ENCODE measurements at regions not wholly inside any gene's neighbourhood (a gene's known extent, or its start where the extent isn't known, plus 50 kb on each side); places are given as distances from the start of the nearest gene placed in this dataset.

DNA sequence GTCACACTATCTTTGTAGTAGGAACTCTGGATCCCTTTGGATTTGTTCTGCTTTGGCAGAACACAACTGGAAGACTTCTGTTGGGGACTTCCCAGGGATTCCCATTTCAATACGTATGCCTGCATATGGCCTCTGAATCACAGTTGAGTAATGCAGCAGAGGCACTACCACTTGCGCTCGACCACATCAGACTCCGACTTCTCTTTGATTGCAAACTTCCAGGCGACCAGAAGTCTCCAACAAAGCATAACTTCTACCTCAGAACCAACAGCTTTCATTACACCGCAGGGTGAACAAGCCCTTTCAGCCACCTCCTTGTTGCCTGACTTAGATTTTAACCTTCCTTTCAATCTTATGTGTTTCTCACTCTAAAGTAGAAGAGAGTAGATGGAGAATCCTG is 924.4 kb downstream of the IGSF11 start:
- ChIA-PET CTCF (no interaction called here), POLR2A (no interaction called here)
- no peak for TF ChIP-seq CTBP1 (IDR thresholded peaks at IDR 0.05; ENCODE audit: borderline replicate concordance)
- no peak for TF ChIP-seq SUZ12 (IDR thresholded peaks at IDR 0.05)
- TF ChIP-seq L3MBTL2 (conservative IDR thresholded peaks at IDR 0.05), result no peak
- TF ChIP-seq TARDBP (IDR thresholded peaks at IDR 0.05), result no peak
- TF ChIP-seq HDGF (IDR thresholded peaks at IDR 0.05; ENCODE audit: borderline replicate concordance), result no peak
- no peak for TF ChIP-seq LEF1 (IDR thresholded peaks at IDR 0.05; ENCODE audit: borderline replicate concordance)
- no peak for TF ChIP-seq ELF4 (IDR thresholded peaks at IDR 0.05)
- no peak for TF ChIP-seq BHLHE40 (IDR thresholded peaks at IDR 0.05; ENCODE audit: borderline replicate concordance)
- no peak for TF ChIP-seq ZNF384 (IDR thresholded peaks at IDR 0.05)
- no peak for TF ChIP-seq FOXK2 (IDR thresholded peaks at IDR 0.05)
- no peak for TF ChIP-seq FOXM1 (IDR thresholded peaks at IDR 0.05; ENCODE audit: borderline replicate concordance)
- no peak for TF ChIP-seq SP1 (IDR thresholded peaks at IDR 0.05)
- TF ChIP-seq, protein P1, sequence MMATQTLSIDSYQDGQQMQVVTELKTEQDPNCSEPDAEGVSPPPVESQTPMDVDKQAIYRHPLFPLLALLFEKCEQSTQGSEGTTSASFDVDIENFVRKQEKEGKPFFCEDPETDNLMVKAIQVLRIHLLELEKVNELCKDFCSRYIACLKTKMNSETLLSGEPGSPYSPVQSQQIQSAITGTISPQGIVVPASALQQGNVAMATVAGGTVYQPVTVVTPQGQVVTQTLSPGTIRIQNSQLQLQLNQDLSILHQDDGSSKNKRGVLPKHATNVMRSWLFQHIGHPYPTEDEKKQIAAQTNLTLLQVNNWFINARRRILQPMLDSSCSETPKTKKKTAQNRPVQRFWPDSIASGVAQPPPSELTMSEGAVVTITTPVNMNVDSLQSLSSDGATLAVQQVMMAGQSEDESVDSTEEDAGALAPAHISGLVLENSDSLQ (IDR thresholded peaks at IDR 0.05), result no peak
- TF ChIP-seq NFRKB (IDR thresholded peaks at IDR 0.05), result no peak
- DNase-seq (ENCODE audit: extremely low spot score), result no peak

DNA sequence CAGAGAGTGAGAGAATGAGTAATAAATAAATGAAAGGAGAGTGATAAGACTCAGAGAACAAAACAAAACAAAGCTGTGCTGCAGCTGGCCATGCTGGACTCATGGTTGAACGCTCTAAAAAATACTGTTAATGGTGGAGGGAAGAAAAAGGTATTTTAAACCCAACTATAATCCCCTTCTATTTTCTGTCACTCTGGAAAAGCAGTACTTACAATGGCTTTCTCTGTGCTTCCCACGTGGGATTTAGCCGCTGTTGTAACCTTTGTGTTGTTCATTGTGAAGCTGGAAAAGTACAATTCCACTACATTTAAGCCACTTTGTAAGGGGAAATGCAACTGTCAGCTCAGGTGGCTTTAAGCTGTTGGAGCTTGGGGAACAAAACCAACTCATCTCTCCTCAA is 917.7 kb downstream of the IGSF11 start:
- CTCF ChIA-PET, result no interaction called here
- DNase-seq (ENCODE audit: extremely low spot score), result no peak
- POLR2A ChIA-PET, result no interaction called here
- TF ChIP-seq L3MBTL2 (conservative IDR thresholded peaks at IDR 0.05), result no peak

DNA sequence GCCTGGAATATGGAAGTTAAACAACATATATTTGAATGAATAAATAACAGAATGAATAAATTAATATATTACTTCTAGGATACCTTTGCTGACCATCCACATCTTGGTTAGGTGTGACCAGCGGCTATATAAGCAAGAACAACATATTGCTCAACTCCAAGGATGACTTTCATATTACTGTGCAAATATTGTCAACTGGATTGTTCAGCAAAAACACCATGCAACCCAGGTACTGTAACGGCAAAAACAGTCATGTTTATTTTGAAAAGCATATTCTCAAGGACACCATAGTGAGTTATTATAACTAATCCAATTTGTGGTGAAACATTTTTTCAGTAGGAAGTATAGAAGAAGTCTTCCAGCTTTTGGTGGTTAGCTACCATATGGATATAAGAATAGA is 907.9 kb downstream of the IGSF11 start:
- ChIA-PET CTCF (interaction anchor here (0.6 kb wide), 1 partner anchor 28 kb away, joined by 4 read pairs; no protein-coding TSS in a partner anchor), POLR2A (no interaction called here)
- DNase-seq (ENCODE audit: extremely low spot score), result no peak
- TF ChIP-seq ELF4 (IDR thresholded peaks at IDR 0.05) (no peak), TARDBP (IDR thresholded peaks at IDR 0.05) (no peak), BHLHE40 (IDR thresholded peaks at IDR 0.05; ENCODE audit: borderline replicate concordance) (no peak), FOXM1 (IDR thresholded peaks at IDR 0.05; ENCODE audit: borderline replicate concordance) (no peak), NFRKB (IDR thresholded peaks at IDR 0.05) (no peak), LEF1 (IDR thresholded peaks at IDR 0.05; ENCODE audit: borderline replicate concordance) (no peak), HDGF (IDR thresholded peaks at IDR 0.05; ENCODE audit: borderline replicate concordance) (no peak), SP1 (IDR thresholded peaks at IDR 0.05) (no peak), SUZ12 (IDR thresholded peaks at IDR 0.05) (no peak), ARNT (IDR thresholded peaks at IDR 0.05) (no peak), FOXA1 (IDR thresholded peaks at IDR 0.05) (no peak), CTBP1 (IDR thresholded peaks at IDR 0.05; ENCODE audit: borderline replicate concordance) (no peak), ZNF384 (IDR thresholded peaks at IDR 0.05) (no peak), L3MBTL2 (conservative IDR thresholded peaks at IDR 0.05) (no peak), FOXK2 (IDR thresholded peaks at IDR 0.05) (no peak)
- TF ChIP-seq, protein P1 (IDR thresholded peaks at IDR 0.05), result no peak

DNA sequence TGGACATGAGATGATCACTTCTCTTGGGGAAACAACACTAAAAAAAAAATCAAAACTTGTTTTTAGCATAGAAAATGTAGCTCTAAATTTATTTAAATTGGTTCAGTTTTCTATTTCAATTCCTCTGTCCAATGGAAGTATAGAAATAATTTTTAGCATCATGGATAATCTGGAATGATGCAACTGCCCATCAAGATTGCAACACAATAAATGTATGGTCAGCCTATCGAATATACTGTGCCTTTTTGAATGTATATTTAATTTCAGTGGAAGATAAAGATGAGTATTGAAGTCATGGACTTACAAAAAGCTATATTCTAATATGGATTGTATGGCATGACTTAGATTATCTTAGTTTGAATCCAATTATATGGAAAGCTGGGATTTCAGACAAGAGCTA is 906.7 kb downstream of the IGSF11 start:
- CTCF ChIA-PET, result no interaction called here
- TF ChIP-seq FOXA1 (IDR thresholded peaks at IDR 0.05) (no peak), BHLHE40 (IDR thresholded peaks at IDR 0.05; ENCODE audit: borderline replicate concordance) (no peak), HDGF (IDR thresholded peaks at IDR 0.05; ENCODE audit: borderline replicate concordance) (no peak), L3MBTL2 (conservative IDR thresholded peaks at IDR 0.05) (no peak), ELF4 (IDR thresholded peaks at IDR 0.05) (no peak), SP1 (IDR thresholded peaks at IDR 0.05) (no peak), LEF1 (IDR thresholded peaks at IDR 0.05; ENCODE audit: borderline replicate concordance) (no peak), ARNT (IDR thresholded peaks at IDR 0.05) (no peak), NFRKB (IDR thresholded peaks at IDR 0.05) (no peak), CTBP1 (IDR thresholded peaks at IDR 0.05; ENCODE audit: borderline replicate concordance) (no peak)
- POLR2A ChIA-PET, result no interaction called here
- DNase-seq (ENCODE audit: extremely low spot score), result no peak

DNA sequence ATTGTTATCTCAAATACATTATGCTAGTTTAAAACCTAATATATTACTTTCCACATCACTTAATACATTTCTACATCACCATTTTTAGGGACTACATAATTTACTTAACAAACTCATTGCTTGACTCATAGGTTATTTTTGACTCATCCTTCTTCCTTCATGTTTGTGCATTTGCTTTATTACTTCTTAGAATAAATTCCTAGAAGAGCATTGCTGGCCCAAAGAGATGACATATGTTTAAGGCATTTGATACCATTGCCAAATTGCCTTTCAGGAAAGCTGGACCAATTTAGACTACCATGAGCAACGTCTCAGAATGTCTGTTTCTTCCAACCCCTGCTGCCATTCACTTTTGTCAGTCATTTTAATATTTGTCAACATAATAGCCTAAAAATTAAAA is 905.8 kb downstream of the IGSF11 start:
- no peak for DNase-seq (ENCODE audit: extremely low spot score)
- POLR2A ChIA-PET, result no interaction called here
- no peak for TF ChIP-seq SUZ12 (IDR thresholded peaks at IDR 0.05)
- TF ChIP-seq FOXM1 (IDR thresholded peaks at IDR 0.05; ENCODE audit: borderline replicate concordance), result no peak
- no peak for TF ChIP-seq TARDBP (IDR thresholded peaks at IDR 0.05)
- TF ChIP-seq, protein P1 (IDR thresholded peaks at IDR 0.05), result no peak
- TF ChIP-seq SP1 (IDR thresholded peaks at IDR 0.05), result no peak
- no peak for TF ChIP-seq ELF4 (IDR thresholded peaks at IDR 0.05)
- no peak for TF ChIP-seq BHLHE40 (IDR thresholded peaks at IDR 0.05; ENCODE audit: borderline replicate concordance)
- no peak for TF ChIP-seq HDGF (IDR thresholded peaks at IDR 0.05; ENCODE audit: borderline replicate concordance)
- CTCF ChIA-PET, result no interaction called here

DNA sequence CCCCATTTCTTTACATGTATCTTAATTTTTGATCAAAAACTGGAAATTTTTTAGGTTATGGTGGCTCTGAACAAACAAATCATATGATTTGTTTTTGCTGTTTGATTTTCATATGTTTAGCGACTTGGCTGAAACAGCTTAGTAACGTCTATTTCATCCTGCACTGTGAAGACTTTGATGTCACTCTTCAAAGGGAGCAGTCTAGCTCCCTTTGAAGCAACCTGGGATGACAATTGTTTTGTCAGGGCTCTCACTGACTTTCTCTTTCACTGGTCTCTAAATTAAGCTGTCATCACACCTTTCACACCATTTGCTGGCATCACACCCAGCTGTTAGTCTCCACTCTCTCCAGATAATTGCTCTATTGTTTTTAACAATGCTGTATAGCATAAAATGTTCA is 896.9 kb downstream of the IGSF11 start:
- POLR2A ChIA-PET, result no interaction called here
- DNase-seq (ENCODE audit: extremely low spot score), result no peak
- CTCF ChIA-PET, result no interaction called here
- no peak for TF ChIP-seq ELF4 (IDR thresholded peaks at IDR 0.05)
- no peak for TF ChIP-seq SUZ12 (IDR thresholded peaks at IDR 0.05)
- TF ChIP-seq CTBP1 (IDR thresholded peaks at IDR 0.05; ENCODE audit: borderline replicate concordance), result no peak
- no peak for TF ChIP-seq ARNT (IDR thresholded peaks at IDR 0.05)
- no peak for TF ChIP-seq L3MBTL2 (conservative IDR thresholded peaks at IDR 0.05)
- TF ChIP-seq BHLHE40 (IDR thresholded peaks at IDR 0.05; ENCODE audit: borderline replicate concordance), result no peak
- TF ChIP-seq ZNF384 (IDR thresholded peaks at IDR 0.05), result no peak
- TF ChIP-seq FOXM1 (IDR thresholded peaks at IDR 0.05; ENCODE audit: borderline replicate concordance), result no peak
- no peak for TF ChIP-seq LEF1 (IDR thresholded peaks at IDR 0.05; ENCODE audit: borderline replicate concordance)
- no peak for TF ChIP-seq FOXA1 (IDR thresholded peaks at IDR 0.05)
- TF ChIP-seq FOXK2 (IDR thresholded peaks at IDR 0.05), result no peak
- no peak for TF ChIP-seq TARDBP (IDR thresholded peaks at IDR 0.05)
